MG63 (cell line): ENCODE measurements at regions not wholly inside any gene's neighbourhood (a gene's known extent, or its start where the extent isn't known, plus 50 kb on each side); places are given as distances from the start of the nearest gene placed in this dataset.
"Not testable (repeated sequence)": the region's sequence is repeated elsewhere in the genome, so short reads cannot be mapped to it uniquely, and the experiment has no call there.

Experiments
- DNase-seq: peaks from one replicate; pipeline ENCODE4 v3.0.0-alpha.2; 2020
- H3K27me3 ChIP-seq: fragments of 250-450 bp; sonication (Bioruptor Pico); 2 replicates; pipeline ENCODE4 v1.5.1; 2020; ENCODE audit warnings: mild to moderate bottlenecking, moderate library complexity
- H3K36me3 ChIP-seq: fragments of 250-450 bp; sonication (Bioruptor Pico); 2 replicates; pipeline ENCODE4 v1.5.1; 2020; ENCODE audit warnings: mild to moderate bottlenecking, moderate library complexity
- H3K4me3 ChIP-seq: fragments of 250-450 bp; sonication (Bioruptor Pico); 2 replicates; pipeline ENCODE4 v1.5.1; 2020; ENCODE audit warnings: mild to moderate bottlenecking, moderate library complexity
- H3K9me3 ChIP-seq: fragments of 250-450 bp; sonication (Bioruptor Pico); 2 replicates; pipeline ENCODE4 v1.5.1; 2020; ENCODE audit warnings: mild to moderate bottlenecking, moderate library complexity

DNA sequence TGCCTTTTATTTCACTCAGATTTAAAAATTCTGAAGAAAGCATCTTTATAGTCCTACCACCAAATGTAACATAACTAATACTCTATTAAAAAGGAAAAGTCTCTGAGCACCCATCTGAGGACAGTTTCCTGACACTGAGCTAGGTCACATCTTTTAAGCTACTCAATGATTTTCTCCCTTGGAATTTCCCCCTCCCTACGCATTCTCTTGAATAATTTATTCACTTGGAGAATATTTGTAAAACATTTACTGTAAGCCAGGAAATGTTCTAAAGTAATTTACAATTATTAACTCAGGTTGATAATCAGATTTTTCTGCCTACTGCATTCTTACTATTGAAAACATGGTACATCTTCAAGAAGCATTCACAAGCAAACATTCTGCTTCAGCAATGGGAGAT, 297.2 kb upstream of the VSTM2A start:
- DNase-seq: no peak
- Histone ChIP-seq H3K27me3 (no peaks in the 10 kb centered on the region), H3K36me3 (no peaks in the 10 kb centered on the region), H3K9me3 (no peaks in the 10 kb centered on the region), H3K4me3 (no peak overlapping the region)

DNA sequence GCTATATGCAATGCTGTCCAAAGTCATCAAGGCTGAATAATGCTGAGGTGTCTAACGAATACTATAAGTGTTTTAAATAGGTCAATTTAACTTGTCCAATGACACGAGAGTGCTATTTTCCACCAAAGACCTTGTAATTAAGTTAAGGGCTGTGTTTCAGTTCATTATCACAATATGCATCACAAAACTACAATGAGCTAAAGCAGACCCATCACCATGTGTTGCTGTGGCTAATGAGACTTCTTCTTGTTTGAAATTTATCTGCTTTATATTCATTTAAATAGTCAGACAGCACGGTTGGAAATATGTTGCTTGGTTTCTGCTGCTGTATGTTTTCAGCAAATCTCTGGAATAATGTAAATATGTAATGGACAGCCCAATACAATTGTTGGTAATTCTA, 292.5 kb upstream of the VSTM2A start:
- Histone ChIP-seq H3K4me3 (no peak overlapping the region), H3K27me3 (no peaks in the 10 kb centered on the region), H3K9me3 (no peaks in the 10 kb centered on the region), H3K36me3 (no peaks in the 10 kb centered on the region)
- DNase-seq: no peak

GRCh38 chr7:54252256-54253035, 289.7 kb upstream of the VSTM2A start:
- Histone ChIP-seq H3K9me3 (no peaks in the 10 kb centered on the region), H3K27me3 (no peaks in the 10 kb centered on the region), H3K4me3 (no peak overlapping the region), H3K36me3 (no peaks in the 10 kb centered on the region)
- DNase-seq: no peak

- H3K36me3 ChIP-seq: no peaks in the 10 kb centered on the region
- no peak for DNase-seq
- no peak overlapping the region for H3K4me3 ChIP-seq
- H3K9me3 ChIP-seq: no peaks in the 10 kb centered on the region
- H3K27me3 ChIP-seq: no peaks in the 10 kb centered on the region
These were observed 289.2 kb upstream of the VSTM2A start for GRCh38 chr7:54253036-54253373.

DNA sequence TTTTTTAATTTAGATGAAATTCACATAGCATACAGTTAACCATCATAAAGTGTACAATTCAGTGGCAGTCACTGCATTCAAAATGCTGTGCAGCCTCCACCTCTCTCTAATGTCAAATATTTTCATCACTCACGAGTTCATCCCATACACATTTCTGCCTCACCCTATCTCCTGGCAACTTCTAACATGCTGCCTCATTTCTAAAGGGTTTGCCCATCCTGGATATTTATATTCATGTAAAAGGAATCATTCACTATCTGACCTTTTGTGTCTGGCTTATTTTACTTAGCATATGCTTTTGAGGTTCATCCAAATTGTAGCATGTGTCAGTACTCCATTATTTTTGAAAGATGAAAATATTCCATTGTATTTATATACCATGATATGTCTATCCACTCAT, 286.9 kb upstream of the VSTM2A start:
- no peak for DNase-seq
- no peaks in the 10 kb centered on the region for H3K36me3 ChIP-seq
- H3K27me3 ChIP-seq: no peaks in the 10 kb centered on the region
- no peak overlapping the region for H3K4me3 ChIP-seq
- H3K9me3 ChIP-seq: no peaks in the 10 kb centered on the region

DNA sequence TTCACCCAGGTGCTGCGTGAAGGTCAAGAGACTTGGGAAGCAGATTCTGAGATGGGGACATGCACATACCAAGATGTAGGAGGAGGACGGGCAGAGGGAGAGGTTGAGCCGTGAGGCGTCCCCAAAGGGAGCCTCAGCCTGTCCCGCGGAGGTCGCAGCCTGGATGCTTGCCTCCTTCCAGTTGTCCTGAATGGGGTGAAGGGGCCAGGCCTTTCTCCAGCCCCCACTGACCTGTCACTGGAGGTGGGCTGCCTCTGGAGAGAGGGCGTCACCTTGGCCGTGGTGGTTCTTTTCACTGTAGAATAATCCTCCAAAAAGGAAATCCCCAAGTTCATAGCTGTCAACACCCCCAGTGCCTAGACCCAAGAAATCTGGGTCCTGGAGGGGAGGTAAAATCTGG, 283.0 kb upstream of the VSTM2A start:
- H3K27me3 ChIP-seq: no peaks in the 10 kb centered on the region
- H3K36me3 ChIP-seq: no peaks in the 10 kb centered on the region
- H3K4me3 ChIP-seq: no peak overlapping the region

DNA sequence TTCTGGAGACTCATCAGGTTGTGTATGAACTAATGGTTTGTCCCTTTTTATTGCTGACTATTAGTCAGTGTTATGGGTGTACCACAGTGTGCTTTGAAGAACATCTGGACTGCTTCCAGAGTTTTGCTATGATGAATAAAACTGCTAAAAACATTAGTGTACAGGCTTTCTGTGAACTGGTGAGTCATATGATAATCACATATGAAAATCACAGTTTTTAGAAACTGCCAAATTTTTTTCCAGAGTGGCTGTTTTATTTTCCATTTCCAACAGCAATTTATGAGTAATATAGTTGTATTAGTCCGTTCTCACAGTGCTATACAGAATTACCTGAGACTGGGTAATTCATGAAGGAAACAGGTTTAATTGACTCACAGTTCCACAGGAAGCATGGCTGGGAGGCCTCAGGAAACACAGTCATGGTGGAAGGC, 281.2 kb upstream of the VSTM2A start:
- DNase-seq: peak; percentile 19
- Histone ChIP-seq H3K36me3 (no peaks in the 10 kb centered on the region), H3K4me3 (no peak overlapping the region)

More for the DNA sequence above, 283.0 kb upstream of the VSTM2A start:
- no peak for DNase-seq
- H3K9me3 ChIP-seq: peaks cover 4% of the 10 kb centered on the region; the same call in 1 of the 2 replicates

DNA sequence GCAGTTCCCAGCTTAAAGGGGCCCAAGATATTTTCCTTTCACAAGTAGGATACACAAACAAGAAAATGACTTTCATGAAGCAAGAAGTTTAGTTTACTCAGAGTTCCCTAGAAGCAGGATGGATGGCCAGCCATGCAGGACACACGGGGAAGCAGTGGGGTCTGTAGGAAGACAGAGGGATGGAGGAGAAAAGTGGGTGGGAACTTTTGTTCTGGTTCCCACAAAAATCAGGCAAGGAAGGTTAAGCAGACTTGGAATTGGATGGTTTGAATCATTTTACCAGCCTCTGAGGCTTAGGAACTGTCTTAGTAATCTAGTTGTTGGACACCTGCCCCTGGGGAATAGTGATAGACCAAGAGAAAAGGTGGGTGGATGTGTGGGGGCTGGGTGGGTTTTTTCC, 263.3 kb upstream of the VSTM2A start:
- Histone ChIP-seq H3K36me3 (no peaks in the 10 kb centered on the region), H3K27me3 (no peaks in the 10 kb centered on the region)

More for the DNA sequence above, 281.2 kb upstream of the VSTM2A start:
- Histone ChIP-seq H3K27me3 (no peaks in the 10 kb centered on the region), H3K9me3 (peaks cover 4% of the 10 kb centered on the region; the same call in 1 of the 2 replicates)

DNA sequence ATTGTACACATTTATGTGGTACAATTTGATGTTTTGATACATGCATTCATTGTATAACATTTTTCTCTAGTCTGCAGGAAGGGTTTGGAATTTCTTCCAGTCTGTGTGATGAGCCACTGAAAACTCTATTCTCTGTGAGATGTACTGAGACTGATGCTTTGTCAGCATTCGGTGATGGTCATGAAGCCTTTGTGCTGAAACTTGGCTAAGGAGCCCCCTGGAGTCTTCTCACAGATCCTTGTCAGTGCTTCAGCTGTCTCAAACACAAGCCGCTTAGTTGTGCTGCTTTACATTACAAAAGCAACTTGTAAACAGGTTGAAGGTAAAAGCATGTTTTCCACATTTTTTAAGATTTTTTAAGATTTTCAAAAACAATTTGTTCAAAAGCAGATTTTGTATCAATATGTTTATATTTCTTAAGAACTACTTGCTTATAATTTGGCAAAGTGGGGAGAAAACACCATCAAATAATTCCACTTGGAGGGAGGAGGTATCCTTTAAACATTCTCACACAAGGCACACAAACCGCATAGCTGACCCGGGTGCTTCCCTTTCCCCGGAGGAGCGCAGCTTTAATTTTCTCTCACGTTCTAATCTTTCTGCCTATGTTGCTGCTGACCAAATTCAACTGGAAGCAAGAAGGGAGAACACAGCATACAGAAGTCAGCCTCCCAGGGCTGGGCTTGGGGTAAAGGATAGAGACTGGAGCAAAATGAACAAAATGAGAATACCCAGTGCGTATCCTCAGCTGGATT, 249.8 kb upstream of the VSTM2A start:
- no peaks in the 10 kb centered on the region for H3K27me3 ChIP-seq
- H3K36me3 ChIP-seq: no peaks in the 10 kb centered on the region
- no peak overlapping the region for H3K4me3 ChIP-seq
- no peaks in the 10 kb centered on the region for H3K9me3 ChIP-seq
- DNase-seq: no peak

More for the DNA sequence above, 263.3 kb upstream of the VSTM2A start:
- H3K9me3 ChIP-seq: no peaks in the 10 kb centered on the region
- H3K4me3 ChIP-seq: no peak overlapping the region
- no peak for DNase-seq

DNA sequence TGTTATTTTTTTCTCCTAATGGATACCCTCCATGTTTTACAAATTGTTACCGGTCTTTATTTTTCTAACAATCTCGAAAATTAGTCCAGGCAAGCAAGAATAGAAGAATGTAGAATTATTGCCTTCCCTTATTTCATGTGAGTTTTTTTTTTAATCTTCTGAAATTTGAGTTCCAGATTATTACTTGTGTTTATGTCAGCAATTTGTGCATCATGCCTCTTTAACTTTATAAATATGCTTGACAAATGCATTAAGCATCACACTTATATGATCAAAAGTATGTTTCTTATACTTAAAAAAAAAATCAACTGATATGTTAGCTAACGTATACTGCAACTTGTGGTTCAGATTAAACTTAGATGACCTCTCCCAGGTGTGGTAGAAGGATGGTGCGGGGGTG, 242.7 kb upstream of the VSTM2A start:
- H3K4me3 ChIP-seq: no peak overlapping the region

DNA sequence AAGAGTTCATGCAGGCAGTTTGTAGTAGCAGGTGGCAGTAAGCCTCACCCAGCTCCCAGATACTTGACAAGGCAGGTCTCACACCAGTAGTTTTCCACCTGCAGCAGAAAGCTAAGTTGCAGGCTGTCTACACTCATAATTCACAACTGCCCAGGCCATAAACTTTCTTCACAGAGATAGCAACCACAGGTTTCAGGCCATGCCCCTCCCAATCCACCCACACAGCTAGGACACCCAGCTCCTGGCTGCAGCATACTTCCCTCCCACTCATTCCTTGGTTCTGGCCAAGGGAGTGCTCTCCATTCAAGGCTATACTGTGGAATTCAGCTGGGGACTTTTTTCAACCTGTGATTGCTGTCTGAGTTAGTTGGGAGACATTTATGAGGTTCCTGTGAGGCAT, 226.2 kb upstream of the VSTM2A start:
- not testable (repeated sequence) for DNase-seq, H3K36me3 ChIP-seq, H3K4me3 ChIP-seq, H3K27me3 ChIP-seq, H3K9me3 ChIP-seq

More for the DNA sequence above, 242.7 kb upstream of the VSTM2A start:
- no peaks in the 10 kb centered on the region for H3K27me3 ChIP-seq
- H3K9me3 ChIP-seq: no peaks in the 10 kb centered on the region
- DNase-seq: no peak
- no peaks in the 10 kb centered on the region for H3K36me3 ChIP-seq

DNA sequence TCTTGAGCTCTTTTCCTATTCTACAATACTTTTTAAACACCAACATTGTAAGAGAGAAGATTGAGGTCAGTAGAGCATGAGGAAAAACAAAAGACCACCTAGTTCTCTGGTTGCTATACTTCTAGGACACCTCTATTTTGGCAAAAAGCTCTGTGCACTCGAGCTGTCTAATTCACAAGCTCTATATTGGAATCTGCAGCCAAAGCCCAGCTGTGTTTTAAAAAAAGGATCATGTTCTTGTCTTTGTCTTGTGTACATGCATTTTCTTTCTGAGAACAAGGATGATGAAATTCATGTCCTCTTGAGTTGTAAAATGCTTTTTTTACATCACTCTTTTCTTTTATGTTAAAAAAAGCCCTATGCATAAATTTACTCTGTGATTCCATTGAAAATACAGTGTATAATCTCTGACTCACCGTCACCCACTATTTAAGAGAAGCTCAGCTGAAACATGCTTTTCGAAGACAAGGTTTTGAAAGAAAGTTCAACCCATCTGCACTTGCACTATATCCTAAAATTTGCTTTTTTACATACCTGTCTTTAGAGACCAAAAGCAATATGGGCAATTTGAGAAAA, 215.5 kb upstream of the VSTM2A start:
- no peak for DNase-seq
- H3K9me3 ChIP-seq: no peaks in the 10 kb centered on the region
- no peak overlapping the region for H3K4me3 ChIP-seq
- H3K36me3 ChIP-seq: no peaks in the 10 kb centered on the region
- H3K27me3 ChIP-seq: no peaks in the 10 kb centered on the region

DNA sequence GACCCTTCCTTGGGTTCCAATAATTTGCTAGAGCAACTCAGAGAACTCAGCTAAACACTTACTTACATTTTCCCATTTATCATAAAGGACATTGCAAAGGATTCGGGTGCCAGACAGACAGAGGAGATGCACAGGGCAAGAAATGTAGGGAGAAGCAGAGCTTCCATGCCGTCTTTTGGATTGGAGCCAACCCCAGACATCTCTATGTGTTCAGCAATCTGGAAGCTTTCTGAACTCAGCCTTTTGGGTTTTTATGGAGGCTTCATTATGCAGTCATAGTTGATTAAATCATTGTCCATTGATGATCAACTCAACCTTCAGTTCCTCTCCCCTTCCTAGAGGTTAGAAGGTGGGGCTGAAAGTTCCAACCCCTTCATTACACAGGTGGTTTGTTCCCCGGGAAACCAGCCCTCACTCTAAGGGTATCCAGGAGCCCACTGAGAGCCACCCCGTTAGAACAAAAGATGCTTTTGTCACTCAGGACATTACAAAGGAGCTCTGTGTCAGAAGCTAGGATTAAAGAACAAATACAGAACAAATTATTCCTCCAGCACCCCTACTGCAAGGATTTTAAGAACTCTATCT, 211.9 kb upstream of the VSTM2A start:
- no peak for DNase-seq
- H3K36me3 ChIP-seq: no peaks in the 10 kb centered on the region
- H3K27me3 ChIP-seq: no peaks in the 10 kb centered on the region
- no peak overlapping the region for H3K4me3 ChIP-seq
- H3K9me3 ChIP-seq: no peaks in the 10 kb centered on the region

DNA sequence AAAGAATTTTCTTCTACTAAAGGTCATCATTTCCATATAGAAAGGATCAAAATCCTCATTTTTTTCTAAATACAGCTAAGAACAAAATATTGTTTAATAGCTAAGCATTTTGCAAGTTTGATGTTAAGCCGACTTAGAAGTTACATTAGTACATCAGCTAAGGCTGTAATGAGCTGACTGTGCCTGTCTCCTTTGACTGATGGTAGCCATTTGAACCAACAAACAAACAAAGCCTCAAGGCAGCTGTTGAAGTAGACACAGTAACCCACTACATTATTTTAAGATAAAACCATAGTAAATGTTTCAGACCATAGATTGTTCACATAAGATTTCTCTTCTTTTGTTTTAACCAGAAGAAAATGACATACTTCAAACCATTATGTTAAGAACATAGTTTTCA, 210.9 kb upstream of the VSTM2A start:
- no peak overlapping the region for H3K4me3 ChIP-seq
- no peaks in the 10 kb centered on the region for H3K9me3 ChIP-seq
- no peak for DNase-seq
- no peaks in the 10 kb centered on the region for H3K27me3 ChIP-seq
- H3K36me3 ChIP-seq: no peaks in the 10 kb centered on the region

GRCh38 chr7:54332301-54332700, 209.9 kb upstream of the VSTM2A start:
- H3K36me3 ChIP-seq: no peaks in the 10 kb centered on the region
- no peak for DNase-seq

GRCh38 chr7:54333952-54334351, 208.2 kb upstream of the VSTM2A start:
- no peaks in the 10 kb centered on the region for H3K36me3 ChIP-seq
- no peaks in the 10 kb centered on the region for H3K27me3 ChIP-seq
- no peak overlapping the region for H3K4me3 ChIP-seq
- no peak for DNase-seq
- H3K9me3 ChIP-seq: no peaks in the 10 kb centered on the region

More at GRCh38 chr7:54332301-54332700, 209.9 kb upstream of the VSTM2A start:
- no peak overlapping the region for H3K4me3 ChIP-seq
- H3K9me3 ChIP-seq: no peaks in the 10 kb centered on the region
- H3K27me3 ChIP-seq: no peaks in the 10 kb centered on the region

- no peaks in the 10 kb centered on the region for H3K27me3 ChIP-seq
- no peaks in the 10 kb centered on the region for H3K9me3 ChIP-seq
- no peak overlapping the region for H3K4me3 ChIP-seq
- no peak for DNase-seq
- no peaks in the 10 kb centered on the region for H3K36me3 ChIP-seq
These were observed 205.4 kb upstream of the VSTM2A start for GRCh38 chr7:54336800-54337199.
